Adrenal gland (tissue), 9 donors: ENCODE measurements at regions not wholly inside any gene's neighbourhood (a gene's known extent, or its start where the extent isn't known, plus 50 kb on each side); places are given as distances from the start of the nearest gene placed in this dataset.

Experiments
- DNase-seq, 7 donors: peaks; one replicate each; pipeline ENCODE4 v3.0.0-alpha.2; 2019 to 2020
- H3K27ac ChIP-seq, 5 donors: fragments of 200-600 bp; sonication (generic) in 4 of 5; 1 replicate in 3 of 5; 2 replicates in 2 of 5; pipeline versions ENCODE4 v1.5.1 to v1.8.0; 2016 to 2020; ENCODE audit warnings: mild to moderate bottlenecking in 1 of 5
- H3K27me3 ChIP-seq: fragments of 200-600 bp; 2 replicates; pipeline ENCODE4 v1.8.0; 2021
- H3K36me3 ChIP-seq, 2 donors: fragments of 200-600 bp; replicated peaks in 1 of 2; 1 replicate in 1 of 2; 2 replicates in 1 of 2; pipeline versions ENCODE4 v1.5.1 to v1.8.0; 2018 to 2022
- H3K4me1 ChIP-seq, 2 donors: fragments of 200-600 bp; replicated peaks in 1 of 2; 1 replicate in 1 of 2; 2 replicates in 1 of 2; pipeline versions ENCODE4 v1.5.1 to v1.8.0; 2018 to 2021
- H3K4me3 ChIP-seq, 4 donors: fragments of 200-600 bp; sonication (generic) in 3 of 4; one replicate each; pipeline ENCODE4 v1.5.1; 2016 to 2018
- H3K9me3 ChIP-seq, 3 donors: fragments of 200-600 bp; sonication (generic) in 1 of 3; replicated peaks in 1 of 3; 1 replicate in 2 of 3; 2 replicates in 1 of 3; pipeline versions ENCODE4 v1.5.1 to v1.8.0; 2016 to 2021
- POLR2A ChIP-seq, 2 donors: fragments of 450-650 bp; IDR thresholded peaks; one replicate each; pipeline ENCODE4 v1.6.1; 2017; ENCODE audit warnings: antibody characterized with exemption in 2 of 2, mild to moderate bottlenecking in 2 of 2, moderate library complexity in 1 of 2
- WGBS, 4 donors: extraction: QIAGEN DNeasy Blood & Tissue Kit in 2 of 4; methylation state at CpG; one replicate each; pipeline versions ENCODE4 v1.1.5 to v1.1.7; 2013 to 2017; 5-methylcytosine and 5-hydroxymethylcytosine counted together
- intact Hi-C, 2 donors: fragments of 100-400 bp; cut with DNase I; formaldehyde crosslinking; loops; one replicate each; pipeline versions ENCODE4 v1.14.1 to v1.15.0; 2022 to 2023
- TF ChIP-seq, protein P1 (sequence below), 6 experiments: fragments of 450-650 bp in 4 of 6; fragments of 200-600 bp in 2 of 6; sonication (generic) in 1 of 6; IDR thresholded peaks; 1 replicate in 5 of 6; 2 replicates in 1 of 6; pipeline versions ENCODE4 v1.5.1 to v1.8.0; 2016 to 2021; ENCODE audit warnings: antibody characterized with exemption in 6 of 6, mild to moderate bottlenecking in 2 of 6, moderate library complexity in 1 of 6
- donor health status: healthy with polysubstance abuse.
- donor health status: Bipolar disorder and iron deficiency.
- donor health status: DM: yes; HTN: yes; CAD: no.
- donor health status: DM: no; HTN: no; CAD: no.
- donor health status: DM: no; HTN: no; CAD: no.

DNA sequence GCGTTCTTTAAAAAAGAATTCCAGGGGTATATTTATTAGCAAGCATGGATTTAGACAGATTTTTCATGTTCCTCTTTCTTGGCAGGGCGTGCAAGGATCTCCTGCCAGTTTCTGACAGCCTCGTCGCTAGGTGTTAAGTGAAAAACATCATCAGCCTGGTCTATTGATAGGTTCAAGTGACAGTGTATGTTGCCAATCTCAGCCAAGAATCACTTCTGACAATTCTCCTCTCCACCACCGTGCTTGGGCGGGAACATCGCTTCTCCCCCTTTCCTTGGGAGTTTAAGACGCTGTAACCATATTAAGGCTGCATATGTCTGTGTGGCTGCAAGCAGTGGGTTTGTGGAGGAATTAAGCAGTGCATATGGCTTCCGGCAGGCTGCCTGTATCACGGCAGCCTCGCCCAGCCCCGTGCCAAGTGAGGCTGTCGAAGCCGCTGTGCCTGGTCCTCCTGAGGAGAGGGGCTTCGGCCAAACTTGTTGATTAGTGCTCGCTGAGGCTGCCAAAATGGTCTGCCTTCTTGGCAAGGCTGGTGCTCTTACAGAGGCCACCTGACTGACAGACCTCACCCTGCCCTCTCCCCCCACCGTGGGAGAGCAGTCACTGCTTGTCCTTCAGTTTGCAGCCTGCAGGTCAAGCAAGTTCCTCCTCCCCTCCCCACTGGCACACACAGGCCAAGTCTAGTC lies 132.2 kb upstream of the MPHOSPH6 start:
- no peaks in the 10 kb centered on the region for H3K27me3 ChIP-seq
- 69 to 80% (median 79%) methylated on average over 12 to 17 of the region's 17 CpGs for WGBS, 4 donors
- no peak overlapping the region for H3K27ac ChIP-seq
- intact Hi-C loops: no loop called here
- H3K4me1 ChIP-seq: no peaks in the 10 kb centered on the region
- no peaks in the 10 kb centered on the region for H3K36me3 ChIP-seq
- H3K9me3 ChIP-seq: no peaks in the 10 kb centered on the region
- no peak overlapping the region for H3K4me3 ChIP-seq
- TF ChIP-seq, protein P1, sequence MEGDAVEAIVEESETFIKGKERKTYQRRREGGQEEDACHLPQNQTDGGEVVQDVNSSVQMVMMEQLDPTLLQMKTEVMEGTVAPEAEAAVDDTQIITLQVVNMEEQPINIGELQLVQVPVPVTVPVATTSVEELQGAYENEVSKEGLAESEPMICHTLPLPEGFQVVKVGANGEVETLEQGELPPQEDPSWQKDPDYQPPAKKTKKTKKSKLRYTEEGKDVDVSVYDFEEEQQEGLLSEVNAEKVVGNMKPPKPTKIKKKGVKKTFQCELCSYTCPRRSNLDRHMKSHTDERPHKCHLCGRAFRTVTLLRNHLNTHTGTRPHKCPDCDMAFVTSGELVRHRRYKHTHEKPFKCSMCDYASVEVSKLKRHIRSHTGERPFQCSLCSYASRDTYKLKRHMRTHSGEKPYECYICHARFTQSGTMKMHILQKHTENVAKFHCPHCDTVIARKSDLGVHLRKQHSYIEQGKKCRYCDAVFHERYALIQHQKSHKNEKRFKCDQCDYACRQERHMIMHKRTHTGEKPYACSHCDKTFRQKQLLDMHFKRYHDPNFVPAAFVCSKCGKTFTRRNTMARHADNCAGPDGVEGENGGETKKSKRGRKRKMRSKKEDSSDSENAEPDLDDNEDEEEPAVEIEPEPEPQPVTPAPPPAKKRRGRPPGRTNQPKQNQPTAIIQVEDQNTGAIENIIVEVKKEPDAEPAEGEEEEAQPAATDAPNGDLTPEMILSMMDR (IDR thresholded peaks at IDR 0.05): no peak
- TF ChIP-seq POLR2A (IDR thresholded peaks at IDR 0.05): no peak
- DNase-seq: no peak

DNA sequence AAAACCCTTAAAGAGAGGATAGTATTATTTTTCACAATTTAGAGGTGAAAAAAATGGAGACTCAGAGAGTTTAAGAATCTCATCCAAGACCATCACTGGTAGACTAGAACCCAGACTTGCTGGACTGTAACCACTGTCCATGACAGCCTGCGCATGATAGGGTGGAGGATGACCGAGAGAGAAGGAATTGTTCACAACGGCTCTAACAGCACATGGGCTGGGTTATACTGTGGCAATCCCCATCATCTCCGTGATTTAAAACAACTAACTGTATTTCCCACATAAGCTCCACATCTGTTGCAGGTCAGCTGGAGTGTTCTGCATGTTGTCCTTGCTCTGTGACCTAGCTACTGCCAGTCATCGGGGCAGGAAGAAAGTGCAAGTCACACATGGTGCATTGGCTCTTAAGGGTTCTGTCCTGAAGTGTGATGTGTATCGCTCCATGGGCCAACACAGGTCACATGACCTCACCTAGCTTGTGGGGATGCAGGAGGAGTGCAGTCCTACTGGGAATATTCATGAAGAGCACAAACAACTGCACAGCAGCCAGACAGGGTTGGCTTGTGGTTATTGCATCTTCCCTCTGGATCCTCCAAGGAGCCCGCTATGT lies 131.2 kb upstream of the MPHOSPH6 start:
- no peak for DNase-seq
- H3K36me3 ChIP-seq: no peaks in the 10 kb centered on the region
- no peaks in the 10 kb centered on the region for H3K9me3 ChIP-seq
- intact Hi-C loops: no loop called here
- 62 to 76% (median 71%) methylated on average over 6 to 7 of the region's 7 CpGs for WGBS, 4 donors
- H3K4me3 ChIP-seq: no peak overlapping the region
- no peaks in the 10 kb centered on the region for H3K27me3 ChIP-seq
- H3K4me1 ChIP-seq: no peaks in the 10 kb centered on the region
- TF ChIP-seq POLR2A (IDR thresholded peaks at IDR 0.05): no peak
- TF ChIP-seq, protein P1 (IDR thresholded peaks at IDR 0.05): no peak
- no peak overlapping the region for H3K27ac ChIP-seq

DNA sequence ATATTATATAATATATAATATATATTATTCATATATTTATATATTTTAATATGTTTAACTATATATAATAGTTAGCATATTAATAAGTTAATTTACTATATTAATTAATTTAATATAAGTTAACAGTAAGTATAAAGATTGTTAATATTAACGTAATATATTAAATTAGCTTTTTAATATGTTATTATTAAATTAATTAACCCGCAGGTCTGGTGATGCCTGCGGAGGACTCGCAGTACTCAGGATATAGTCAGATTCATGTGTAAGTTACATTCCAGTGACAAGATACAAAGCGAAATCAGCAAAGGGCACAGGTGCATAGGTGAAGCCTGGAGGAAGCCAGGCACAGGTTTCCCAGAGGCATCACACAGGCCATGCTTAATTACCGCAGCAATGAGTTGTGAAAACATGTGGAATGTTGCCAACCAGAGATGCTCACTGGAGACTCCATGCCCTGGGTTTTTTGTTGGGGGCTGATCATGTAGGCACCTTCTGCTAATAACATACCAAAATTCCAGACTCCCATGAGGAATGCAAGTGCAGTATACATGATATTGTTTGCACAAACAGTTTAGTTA lies 130.4 kb upstream of the MPHOSPH6 start:
- no peak for DNase-seq
- no peaks in the 10 kb centered on the region for H3K36me3 ChIP-seq
- WGBS, 4 donors: 86 to 93% (median 92%) methylated on average over 6 of the region's 6 CpGs
- no peaks in the 10 kb centered on the region for H3K9me3 ChIP-seq
- intact Hi-C loops: no loop called here
- H3K27ac ChIP-seq: no peak overlapping the region
- no peaks in the 10 kb centered on the region for H3K27me3 ChIP-seq
- no peak for TF ChIP-seq POLR2A (IDR thresholded peaks at IDR 0.05)
- no peak overlapping the region for H3K4me3 ChIP-seq
- no peaks in the 10 kb centered on the region for H3K4me1 ChIP-seq

DNA sequence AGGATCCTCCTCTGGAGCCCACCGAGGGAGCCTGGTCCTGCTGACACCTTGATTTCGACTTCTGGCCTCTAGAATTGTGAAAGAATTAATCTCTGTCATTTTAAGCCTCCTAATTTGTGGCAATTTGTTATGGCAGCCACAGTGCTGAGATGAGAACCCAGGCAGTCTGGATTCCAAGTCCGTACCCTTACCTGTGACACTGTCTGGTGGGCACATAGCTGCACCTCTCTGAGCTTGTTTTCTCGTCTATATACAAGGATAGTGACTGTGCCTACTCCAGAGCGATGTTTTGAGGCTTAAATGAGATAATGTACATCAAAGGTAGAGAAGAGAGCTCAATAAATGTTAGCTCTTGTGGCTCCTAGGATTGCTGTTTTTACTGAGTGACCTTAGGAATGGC lies 128.4 kb upstream of the MPHOSPH6 start:
- no peak for DNase-seq
- 79 to 91% (median 85%) methylated on average over 5 of the region's 5 CpGs for WGBS, 4 donors
- Histone ChIP-seq H3K27ac (no peak overlapping the region), H3K36me3 (no peaks in the 10 kb centered on the region), H3K4me3 (no peak overlapping the region), H3K27me3 (no peaks in the 10 kb centered on the region), H3K9me3 (no peaks in the 10 kb centered on the region), H3K4me1 (no peaks in the 10 kb centered on the region)
- TF ChIP-seq, protein P1 (IDR thresholded peaks at IDR 0.05): no peak
- no peak for TF ChIP-seq POLR2A (IDR thresholded peaks at IDR 0.05)
- intact Hi-C loops: no loop called here
